ENCODE measurements at regions not wholly inside any gene's neighbourhood (a gene's known extent, or its start where the extent isn't known, plus 50 kb on each side); places are given as distances from the start of the nearest gene placed in this dataset.

DNA sequence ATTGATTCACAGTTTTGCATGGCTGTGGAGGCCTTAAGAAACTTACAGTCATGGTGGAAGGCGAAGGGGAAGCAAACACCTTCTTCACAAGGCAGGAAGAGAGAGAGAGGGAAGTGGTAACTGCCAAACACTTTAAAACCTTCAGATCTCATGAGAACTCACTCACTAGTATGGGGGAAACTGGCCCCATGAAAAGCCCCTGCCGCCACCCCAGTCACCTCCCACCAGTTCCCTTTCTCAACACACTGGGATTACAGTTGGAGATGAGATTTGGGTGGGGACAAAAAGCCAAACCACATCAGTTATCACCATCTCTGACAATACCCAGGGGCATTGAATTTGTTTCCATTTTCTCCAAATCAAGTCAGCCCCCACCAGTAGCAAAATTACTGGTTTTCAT, 740.4 kb downstream of the GATA3 start:
- TF ChIP-seq EP300 (IDR thresholded peaks at IDR 0.05; ENCODE audit: borderline replicate concordance in 1 of 2, control insufficient read depth in 1 of 2, low read depth in 2 of 2, low read length in 2 of 2) (no peak), POLR2AphosphoS5 (IDR thresholded peaks at IDR 0.05; ENCODE audit: low read length) (no peak)
- TF ChIP-seq, protein P1, sequence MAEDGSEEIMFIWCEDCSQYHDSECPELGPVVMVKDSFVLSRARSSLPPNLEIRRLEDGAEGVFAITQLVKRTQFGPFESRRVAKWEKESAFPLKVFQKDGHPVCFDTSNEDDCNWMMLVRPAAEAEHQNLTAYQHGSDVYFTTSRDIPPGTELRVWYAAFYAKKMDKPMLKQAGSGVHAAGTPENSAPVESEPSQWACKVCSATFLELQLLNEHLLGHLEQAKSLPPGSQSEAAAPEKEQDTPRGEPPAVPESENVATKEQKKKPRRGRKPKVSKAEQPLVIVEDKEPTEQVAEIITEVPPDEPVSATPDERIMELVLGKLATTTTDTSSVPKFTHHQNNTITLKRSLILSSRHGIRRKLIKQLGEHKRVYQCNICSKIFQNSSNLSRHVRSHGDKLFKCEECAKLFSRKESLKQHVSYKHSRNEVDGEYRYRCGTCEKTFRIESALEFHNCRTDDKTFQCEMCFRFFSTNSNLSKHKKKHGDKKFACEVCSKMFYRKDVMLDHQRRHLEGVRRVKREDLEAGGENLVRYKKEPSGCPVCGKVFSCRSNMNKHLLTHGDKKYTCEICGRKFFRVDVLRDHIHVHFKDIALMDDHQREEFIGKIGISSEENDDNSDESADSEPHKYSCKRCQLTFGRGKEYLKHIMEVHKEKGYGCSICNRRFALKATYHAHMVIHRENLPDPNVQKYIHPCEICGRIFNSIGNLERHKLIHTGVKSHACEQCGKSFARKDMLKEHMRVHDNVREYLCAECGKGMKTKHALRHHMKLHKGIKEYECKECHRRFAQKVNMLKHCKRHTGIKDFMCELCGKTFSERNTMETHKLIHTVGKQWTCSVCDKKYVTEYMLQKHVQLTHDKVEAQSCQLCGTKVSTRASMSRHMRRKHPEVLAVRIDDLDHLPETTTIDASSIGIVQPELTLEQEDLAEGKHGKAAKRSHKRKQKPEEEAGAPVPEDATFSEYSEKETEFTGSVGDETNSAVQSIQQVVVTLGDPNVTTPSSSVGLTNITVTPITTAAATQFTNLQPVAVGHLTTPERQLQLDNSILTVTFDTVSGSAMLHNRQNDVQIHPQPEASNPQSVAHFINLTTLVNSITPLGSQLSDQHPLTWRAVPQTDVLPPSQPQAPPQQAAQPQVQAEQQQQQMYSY (CRISPR knock-in tag; IDR thresholded peaks at IDR 0.05) = no peak
- TF ChIP-seq, protein P2, sequence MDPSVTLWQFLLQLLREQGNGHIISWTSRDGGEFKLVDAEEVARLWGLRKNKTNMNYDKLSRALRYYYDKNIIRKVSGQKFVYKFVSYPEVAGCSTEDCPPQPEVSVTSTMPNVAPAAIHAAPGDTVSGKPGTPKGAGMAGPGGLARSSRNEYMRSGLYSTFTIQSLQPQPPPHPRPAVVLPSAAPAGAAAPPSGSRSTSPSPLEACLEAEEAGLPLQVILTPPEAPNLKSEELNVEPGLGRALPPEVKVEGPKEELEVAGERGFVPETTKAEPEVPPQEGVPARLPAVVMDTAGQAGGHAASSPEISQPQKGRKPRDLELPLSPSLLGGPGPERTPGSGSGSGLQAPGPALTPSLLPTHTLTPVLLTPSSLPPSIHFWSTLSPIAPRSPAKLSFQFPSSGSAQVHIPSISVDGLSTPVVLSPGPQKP (IDR thresholded peaks at IDR 0.05; ENCODE audit: low read depth, low read length) = no peak
